B cell (primary cell): ENCODE measurements at regions not wholly inside any gene's neighbourhood (a gene's known extent, or its start where the extent isn't known, plus 50 kb on each side); places are given as distances from the start of the nearest gene placed in this dataset.

ENCODE experiments used
- ATAC-seq: fragments of 200-7000 bp; cut with Tn5 transposase; one replicate; pipeline ENCODE4 v1.10.0; 2021; ENCODE audit warnings: low read depth, mild to moderate bottlenecking, moderate number of reproducible peaks, moderate library complexity
- CTCF ChIA-PET: fragments of 350-600 bp; sonication (Branson Sonifier 250); formaldehyde crosslinking; loops from one replicate; lab custom pipeline; 2021; ENCODE audit warnings: antibody characterized with exemption, inconsistent platforms; lab: Charles Lee
- POLR2A ChIA-PET: fragments of 350-600 bp; sonication (Branson Sonifier 250); formaldehyde crosslinking; loops from one replicate; lab custom pipeline; 2021; ENCODE audit warnings: antibody characterized with exemption; lab: Charles Lee
- DNase-seq: peaks from one replicate; pipeline ENCODE4 v3.0.0; 2013
- H2AFZ ChIP-seq: 2 replicates; pipeline ENCODE4 v1.6.1; 2012; ENCODE audit warnings: mild to moderate bottlenecking, low read depth, low read length; ENCODE audit not compliant: insufficient read depth, poor library complexity, severe bottlenecking
- H3K27ac ChIP-seq, 2 donors: 1 replicate in 1 of 2; 2 replicates in 1 of 2; pipeline ENCODE4 v1.5.1; 2012 to 2013; ENCODE audit warnings: low read length in 2 of 2, mild to moderate bottlenecking in 2 of 2, moderate library complexity in 1 of 2
- H3K27me3 ChIP-seq, 4 experiments: fragments of 200-600 bp in 1 of 4; sonication (generic) in 1 of 4; replicated peaks in 1 of 4; 1 replicate in 2 of 4; 2 replicates in 2 of 4; pipeline versions ENCODE4 v1.6.1 to v1.7.0; 2013 to 2016; ENCODE audit warnings: low read length in 3 of 4, mild to moderate bottlenecking in 2 of 4, mixed read lengths in 1 of 4, moderate library complexity in 1 of 4; ENCODE audit not compliant: insufficient read depth in 4 of 4, control insufficient read depth in 3 of 4; ENCODE audit errors: control extremely low read depth in 1 of 4
- H3K36me3 ChIP-seq, 2 experiments: replicated peaks in 1 of 2; 1 replicate in 1 of 2; 2 replicates in 1 of 2; pipeline versions ENCODE4 v1.6.1 to v1.7.1; 2013; ENCODE audit warnings: low read length in 1 of 2; ENCODE audit not compliant: insufficient read depth in 2 of 2, control insufficient read depth in 1 of 2; ENCODE audit errors: control extremely low read depth in 1 of 2, extremely low read depth in 1 of 2
- H3K4me1 ChIP-seq, 2 donors: fragments of 200-600 bp in 1 of 2; sonication (generic) in 1 of 2; 1 replicate in 1 of 2; 2 replicates in 1 of 2; pipeline versions ENCODE4 v1.5.1 to v1.6.1; 2013 to 2017; ENCODE audit warnings: low read length in 2 of 2; ENCODE audit not compliant: control insufficient read depth in 2 of 2, insufficient read depth in 2 of 2
- H3K4me2 ChIP-seq: replicated peaks from 2 replicates; pipeline ENCODE3; 2012; ENCODE audit warnings: mild to moderate bottlenecking, low read depth, low read length; ENCODE audit not compliant: poor library complexity, severe bottlenecking
- H3K4me3 ChIP-seq, 5 experiments: fragments of 200-600 bp in 1 of 5; sonication (generic) in 1 of 5; 1 replicate in 3 of 5; 2 replicates in 2 of 5; pipeline versions ENCODE4 v1.5.1 to v1.7.0; 2011 to 2016; ENCODE audit warnings: low read length in 4 of 5, mild to moderate bottlenecking in 4 of 5, low read depth in 2 of 5, control low read depth in 1 of 5, moderate library complexity in 1 of 5; ENCODE audit not compliant: insufficient read depth in 1 of 5; ENCODE audit errors: control extremely low read depth in 1 of 5, extremely low read depth in 1 of 5
- H3K79me2 ChIP-seq: fragments of 200-600 bp; sonication (generic); one replicate; pipeline ENCODE4 v1.6.0; 2016; ENCODE audit warnings: low read length; ENCODE audit not compliant: control insufficient read depth, insufficient read depth
- H3K9ac ChIP-seq: fragments of 200-600 bp; sonication (generic); 2 replicates; pipeline ENCODE4 v1.6.1; 2017; ENCODE audit warnings: mild to moderate bottlenecking, low read length, moderate library complexity
- H3K9me3 ChIP-seq, 3 donors: one replicate each; pipeline versions ENCODE4 v1.6.1 to v1.7.1; 2013; ENCODE audit warnings: low read length in 2 of 3; ENCODE audit not compliant: control insufficient read depth in 2 of 3, insufficient read depth in 1 of 3; ENCODE audit errors: control extremely low read depth in 1 of 3
- H4K20me1 ChIP-seq: 2 replicates; pipeline ENCODE4 v1.6.0; 2012; ENCODE audit warnings: mild to moderate bottlenecking, low read length; ENCODE audit not compliant: insufficient read depth, control insufficient read depth, poor library complexity, severe bottlenecking
- H3K27ac Mint-ChIP-seq: one replicate; pipeline ENCODE4 v1.8.0; 2021; ENCODE audit warnings: mixed read lengths
- H3K27me3 Mint-ChIP-seq: one replicate; pipeline ENCODE4 v1.8.0; 2021; ENCODE audit warnings: mixed read lengths
- H3K4me1 Mint-ChIP-seq: one replicate; pipeline ENCODE4 v1.8.0; 2021; ENCODE audit warnings: mixed read lengths
- H3K4me3 Mint-ChIP-seq: one replicate; pipeline ENCODE4 v1.8.0; 2021; ENCODE audit warnings: mixed read lengths
- H3K9me3 Mint-ChIP-seq: one replicate; pipeline ENCODE4 v1.8.0; 2022; ENCODE audit warnings: mixed read lengths; ENCODE audit not compliant: insufficient read depth
- EZH2 ChIP-seq: IDR thresholded peaks from 2 replicates; pipeline ENCODE4 v1.6.1; 2012; ENCODE audit warnings: borderline replicate concordance, low read depth, mild to moderate bottlenecking, moderate library complexity, low read length; ENCODE audit not compliant: insufficient read depth, poor library complexity, severe bottlenecking
- WGBS: methylation state at CpG from one replicate; pipeline ENCODE4 v1.1.5; 2013; ENCODE audit warnings: missing lambda C conversion rate; ENCODE audit not compliant: insufficient coverage; 5-methylcytosine and 5-hydroxymethylcytosine counted together
- intact Hi-C: fragments of 100-400 bp; cut with micrococcal nuclease; formaldehyde crosslinking; loops from one replicate; pipeline ENCODE4 v1.10.0; 2022
- TF ChIP-seq, protein P1 (sequence below): fragments of 200-600 bp; IDR thresholded peaks from one replicate; pipeline ENCODE4 v1.8.0; 2022; ENCODE audit warnings: antibody characterized with exemption, mild to moderate bottlenecking

DNA sequence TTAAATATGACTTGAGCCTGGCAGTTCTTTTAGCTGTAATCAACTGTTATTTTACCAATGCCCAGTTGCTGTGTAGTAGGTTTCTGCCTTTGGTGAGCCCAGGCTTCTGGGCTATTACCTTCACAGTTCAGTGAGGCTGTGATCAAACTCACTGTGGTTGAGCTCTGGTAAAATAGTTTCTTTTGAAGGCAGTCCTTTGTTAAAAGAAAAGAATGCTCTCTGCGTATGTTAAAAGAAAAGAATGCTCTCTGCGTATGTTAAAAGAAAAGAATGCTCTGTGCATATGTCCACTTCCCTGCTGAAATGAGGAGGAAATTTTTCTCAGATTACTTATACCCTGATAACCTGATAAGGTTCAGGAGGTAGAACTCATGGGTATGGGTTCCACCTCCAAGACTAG, 244.3 kb downstream of the RNF144A start:
- Mint-ChIP-seq H3K9me3 (peaks cover 3% of the 10 kb centered on the region), H3K4me3 (no peak overlapping the region), H3K4me1 (no peaks in the 10 kb centered on the region), H3K27me3 (peaks cover 7% of the 10 kb centered on the region), H3K27ac (no peak overlapping the region)
- H3K79me2 ChIP-seq, result no peaks in the 10 kb centered on the region
- H4K20me1 ChIP-seq, result no peaks in the 10 kb centered on the region
- H2AFZ ChIP-seq, result no peak overlapping the region
- H3K27ac ChIP-seq, result no peak overlapping the region
- ATAC-seq (no peak), DNase-seq (no peak)
- no peak overlapping the region for H3K9ac ChIP-seq
- 50% methylated on average over 1 of the region's 2 CpGs for WGBS
- no peaks in the 10 kb centered on the region for H3K4me1 ChIP-seq
- POLR2A ChIA-PET, result no interaction called here
- CTCF ChIA-PET, result no interaction called here
- H3K4me3 ChIP-seq, result no peak overlapping the region
- no peak overlapping the region for H3K4me2 ChIP-seq
- H3K9me3 ChIP-seq, result no peaks in the 10 kb centered on the region
- no peak for TF ChIP-seq EZH2
- TF ChIP-seq, protein P1, sequence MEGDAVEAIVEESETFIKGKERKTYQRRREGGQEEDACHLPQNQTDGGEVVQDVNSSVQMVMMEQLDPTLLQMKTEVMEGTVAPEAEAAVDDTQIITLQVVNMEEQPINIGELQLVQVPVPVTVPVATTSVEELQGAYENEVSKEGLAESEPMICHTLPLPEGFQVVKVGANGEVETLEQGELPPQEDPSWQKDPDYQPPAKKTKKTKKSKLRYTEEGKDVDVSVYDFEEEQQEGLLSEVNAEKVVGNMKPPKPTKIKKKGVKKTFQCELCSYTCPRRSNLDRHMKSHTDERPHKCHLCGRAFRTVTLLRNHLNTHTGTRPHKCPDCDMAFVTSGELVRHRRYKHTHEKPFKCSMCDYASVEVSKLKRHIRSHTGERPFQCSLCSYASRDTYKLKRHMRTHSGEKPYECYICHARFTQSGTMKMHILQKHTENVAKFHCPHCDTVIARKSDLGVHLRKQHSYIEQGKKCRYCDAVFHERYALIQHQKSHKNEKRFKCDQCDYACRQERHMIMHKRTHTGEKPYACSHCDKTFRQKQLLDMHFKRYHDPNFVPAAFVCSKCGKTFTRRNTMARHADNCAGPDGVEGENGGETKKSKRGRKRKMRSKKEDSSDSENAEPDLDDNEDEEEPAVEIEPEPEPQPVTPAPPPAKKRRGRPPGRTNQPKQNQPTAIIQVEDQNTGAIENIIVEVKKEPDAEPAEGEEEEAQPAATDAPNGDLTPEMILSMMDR, result no peak
- intact Hi-C loops, result no loop called here
- no peaks in the 10 kb centered on the region for H3K36me3 ChIP-seq
- no peaks in the 10 kb centered on the region for H3K27me3 ChIP-seq

DNA sequence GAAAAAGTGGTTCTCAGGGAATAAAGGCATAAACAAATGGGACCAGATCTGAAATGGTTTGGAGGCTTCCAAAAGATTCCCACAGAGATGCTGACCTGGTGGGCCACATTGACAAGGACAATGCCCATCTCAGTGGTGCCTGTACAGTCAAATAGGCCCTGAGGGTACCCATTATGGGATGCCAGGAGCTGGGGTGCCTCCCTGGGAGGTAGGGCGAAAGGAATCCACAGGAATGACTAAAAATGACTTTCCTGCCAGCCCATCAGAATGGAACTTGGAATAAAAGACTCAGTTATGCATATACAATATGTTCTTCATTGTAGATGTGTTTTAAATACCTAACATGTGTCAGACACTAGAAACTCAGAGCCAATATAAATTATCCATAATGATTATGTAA, 248.5 kb downstream of the RNF144A start:
- ATAC-seq (no peak), DNase-seq (no peak)
- Mint-ChIP-seq H3K9me3 (peaks cover 1% of the 10 kb centered on the region), H3K27ac (no peak overlapping the region), H3K27me3 (peaks cover 16% of the 10 kb centered on the region), H3K4me1 (no peaks in the 10 kb centered on the region), H3K4me3 (no peak overlapping the region)
- H3K4me1 ChIP-seq, result no peaks in the 10 kb centered on the region
- POLR2A ChIA-PET, result no interaction called here
- intact Hi-C loops, result no loop called here
- no peaks in the 10 kb centered on the region for H3K27me3 ChIP-seq
- WGBS, result no CpG with 5 or more reads among the region's 1 CpG
- H4K20me1 ChIP-seq, result no peaks in the 10 kb centered on the region
- H3K79me2 ChIP-seq, result no peaks in the 10 kb centered on the region
- CTCF ChIA-PET, result no interaction called here
- H3K4me3 ChIP-seq, result no peak overlapping the region
- no peak overlapping the region for H2AFZ ChIP-seq
- no peak overlapping the region for H3K27ac ChIP-seq
- no peaks in the 10 kb centered on the region for H3K9me3 ChIP-seq
- no peak overlapping the region for H3K4me2 ChIP-seq
- no peak for TF ChIP-seq EZH2
- TF ChIP-seq, protein P1, result no peak
- H3K9ac ChIP-seq, result no peak overlapping the region
- H3K36me3 ChIP-seq, result no peaks in the 10 kb centered on the region
